NCI-H774 (cell line): ENCODE measurements at regions not wholly inside any gene's neighbourhood (a gene's known extent, or its start where the extent isn't known, plus 50 kb on each side); places are given as distances from the start of the nearest gene placed in this dataset.

ENCODE experiments used
- DNase-seq: peaks from one replicate; lab custom pipeline; 2025; lab: John Stamatoyannopoulos, UW

DNA sequence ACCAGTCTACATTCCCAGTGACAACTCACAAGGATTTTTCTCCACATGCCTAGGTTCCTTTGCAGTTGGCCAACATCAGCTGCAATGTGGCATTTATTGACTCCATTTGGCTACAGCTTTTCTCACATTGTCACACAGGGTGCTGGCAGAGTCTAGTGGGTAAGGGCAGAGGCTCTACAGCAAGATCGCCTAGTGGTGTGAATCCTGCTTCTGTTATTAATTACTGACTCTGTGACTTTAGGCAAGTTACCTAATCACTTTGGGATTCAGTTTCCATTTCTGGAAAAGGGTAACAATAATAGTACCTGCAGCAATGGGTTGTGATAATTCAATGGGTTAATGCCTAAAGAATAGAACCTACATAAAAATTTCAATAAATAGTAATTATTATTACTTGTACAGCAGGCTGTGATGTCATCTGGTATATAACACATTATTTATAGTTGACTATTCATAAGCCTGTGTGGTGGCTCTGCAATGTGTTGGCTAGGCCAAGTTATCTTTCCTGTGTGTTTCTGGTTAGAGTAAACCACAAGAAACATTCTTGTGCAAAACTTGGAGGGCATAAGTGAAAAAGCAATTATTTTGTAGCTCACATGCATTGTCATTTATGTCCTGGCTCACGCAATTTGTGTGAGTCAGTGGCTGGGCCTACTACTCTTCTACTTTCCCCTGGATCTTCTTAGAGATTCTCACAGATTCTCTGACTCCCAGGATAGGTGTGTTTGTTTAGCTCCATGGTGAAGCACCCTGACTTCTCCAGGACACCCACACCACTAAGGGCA lies 59.5 kb downstream of the PTGS2 start:
- no peak for DNase-seq

DNA sequence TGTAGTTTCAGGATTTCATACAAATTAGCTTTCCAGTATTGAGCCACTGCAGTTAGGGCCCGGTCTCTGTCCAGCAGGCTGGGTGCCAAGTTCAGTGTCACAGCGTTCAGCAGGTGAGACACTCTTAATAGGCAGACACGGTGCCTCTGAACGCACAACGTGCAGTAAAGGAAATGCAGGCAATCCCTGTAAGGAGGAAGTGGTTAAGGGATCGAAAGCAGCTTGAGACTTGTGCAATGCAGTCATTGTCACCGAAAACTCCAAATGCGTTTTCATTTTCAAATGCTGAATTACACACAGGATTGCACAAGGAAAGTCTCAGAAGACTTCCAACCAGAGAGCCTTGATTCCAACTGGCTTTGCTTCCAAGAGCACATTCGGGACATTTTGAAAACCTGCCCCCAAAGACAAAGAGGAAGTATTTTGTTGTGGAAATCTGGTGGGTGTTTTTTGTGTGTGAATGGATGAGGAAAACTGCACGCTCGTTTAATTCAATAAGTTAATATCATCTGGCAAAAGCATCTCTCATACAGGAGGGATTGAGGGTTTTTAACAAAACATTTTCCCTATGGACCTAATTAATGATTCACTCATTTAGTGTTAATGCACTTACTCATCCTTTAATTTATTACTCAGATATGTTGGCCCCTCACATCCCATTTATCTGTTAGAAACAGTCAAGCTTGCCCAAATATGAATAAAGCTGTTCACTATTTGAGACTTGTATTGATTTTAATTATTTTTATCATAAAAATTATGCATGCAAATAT lies 61.6 kb downstream of the PTGS2 start:
- DNase-seq: peak; percentile 54

DNA sequence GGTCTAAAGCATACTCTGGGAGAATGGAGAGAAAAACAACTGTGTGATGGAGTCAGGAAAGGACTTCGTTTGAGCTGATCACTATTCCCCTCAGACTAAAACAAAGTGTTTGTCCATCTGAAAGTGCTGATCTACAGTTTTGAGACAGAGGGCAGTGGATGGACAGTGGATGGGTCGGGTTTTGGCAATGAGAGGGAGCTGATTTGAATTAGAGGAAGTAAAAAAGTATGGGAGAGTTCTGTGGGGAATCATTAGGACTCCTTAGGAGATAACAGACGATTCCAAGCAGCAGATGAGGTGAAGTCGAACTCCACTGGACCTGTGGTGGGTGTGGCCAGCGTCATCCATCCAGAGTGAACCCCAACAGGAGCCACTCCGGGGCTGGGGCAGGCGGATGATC lies 62.3 kb downstream of the PTGS2 start:
- DNase-seq: no peak

GRCh38 chr1:186616511-186616910 lies 63.7 kb downstream of the PTGS2 start:
- no peak for DNase-seq

- no peak for DNase-seq
These were observed 64.9 kb downstream of the PTGS2 start for GRCh38 chr1:186615332-186615731.

DNA sequence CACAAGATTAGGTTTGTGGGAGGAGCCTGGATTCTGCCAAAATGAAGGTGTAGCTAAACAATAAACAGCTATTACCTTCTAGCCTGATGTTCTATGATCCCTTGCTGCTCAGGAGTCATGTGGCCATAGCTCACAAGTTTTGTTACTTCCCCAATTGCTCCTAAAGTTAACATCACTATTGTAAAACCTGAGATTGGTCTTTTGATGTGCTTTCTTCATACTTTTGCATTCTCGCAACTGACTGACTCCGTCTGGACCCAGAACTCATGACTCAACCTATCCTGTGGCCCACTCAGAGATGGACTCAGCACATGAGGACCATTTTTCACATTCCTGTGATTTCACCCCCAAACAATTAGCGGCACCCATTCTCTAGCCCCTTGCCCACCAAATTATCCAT lies 69.1 kb downstream of the PTGS2 start:
- no peak for DNase-seq

DNA sequence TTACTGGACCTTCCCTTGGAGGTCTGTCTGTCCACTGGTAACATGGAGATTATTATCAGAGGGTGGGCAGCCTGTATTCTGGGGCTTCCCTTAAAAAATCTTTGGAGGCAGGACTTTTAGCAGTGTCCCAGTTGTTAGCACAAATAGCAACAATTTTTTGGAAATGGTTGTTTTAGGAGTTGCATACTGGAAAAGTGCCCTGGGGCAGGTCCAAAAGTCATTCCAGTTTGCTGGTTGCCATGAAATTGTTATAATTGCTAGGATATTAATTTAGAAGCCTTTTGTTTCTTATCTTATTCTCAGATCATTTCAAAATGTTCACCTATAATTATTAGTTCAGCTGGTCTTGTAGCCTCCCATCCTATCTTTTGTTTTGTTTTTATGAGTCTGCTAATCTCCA lies 71.0 kb downstream of the PTGS2 start:
- no peak for DNase-seq

- DNase-seq: no peak
These were observed 74.4 kb downstream of the PTGS2 start for GRCh38 chr1:186605762-186606350.

GRCh38 chr1:186595969-186596368 lies 84.3 kb downstream of the PTGS2 start:
- DNase-seq: no peak

GRCh38 chr1:186578325-186579016 lies 101.8 kb downstream of the PTGS2 start:
- DNase-seq: no peak

GRCh38 chr1:186577633-186578032 lies 102.6 kb downstream of the PTGS2 start:
- no peak for DNase-seq

- DNase-seq: no peak
These were observed 103.0 kb downstream of the PTGS2 start for GRCh38 chr1:186577216-186577615.

- no peak for DNase-seq
These were observed 104.9 kb downstream of the PTGS2 start for GRCh38 chr1:186575348-186575747.

DNA sequence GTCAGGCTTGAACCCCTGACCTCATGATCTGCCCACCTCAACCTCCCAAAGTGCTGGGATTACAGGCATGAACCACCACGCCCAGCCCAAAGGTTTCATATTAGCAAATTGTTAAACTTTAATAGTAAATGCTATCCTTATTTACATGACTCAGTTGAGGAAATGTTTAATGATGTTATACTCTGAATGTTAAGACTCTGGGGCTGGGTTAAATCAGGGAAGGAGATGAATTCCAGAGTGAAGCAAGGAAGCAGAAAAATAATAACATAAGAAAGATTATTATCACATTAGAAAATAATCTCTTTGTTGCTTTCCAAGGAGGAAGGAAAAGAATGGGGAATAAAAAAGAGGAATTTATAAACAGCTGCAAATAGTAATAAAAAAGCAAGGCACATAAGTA lies 105.3 kb downstream of the PTGS2 start:
- DNase-seq: no peak

GRCh38 chr1:186572509-186572908 lies 107.7 kb downstream of the PTGS2 start:
- DNase-seq: no peak

- DNase-seq: no peak
These were observed 108.5 kb downstream of the PTGS2 start for GRCh38 chr1:186571771-186572170.

DNA sequence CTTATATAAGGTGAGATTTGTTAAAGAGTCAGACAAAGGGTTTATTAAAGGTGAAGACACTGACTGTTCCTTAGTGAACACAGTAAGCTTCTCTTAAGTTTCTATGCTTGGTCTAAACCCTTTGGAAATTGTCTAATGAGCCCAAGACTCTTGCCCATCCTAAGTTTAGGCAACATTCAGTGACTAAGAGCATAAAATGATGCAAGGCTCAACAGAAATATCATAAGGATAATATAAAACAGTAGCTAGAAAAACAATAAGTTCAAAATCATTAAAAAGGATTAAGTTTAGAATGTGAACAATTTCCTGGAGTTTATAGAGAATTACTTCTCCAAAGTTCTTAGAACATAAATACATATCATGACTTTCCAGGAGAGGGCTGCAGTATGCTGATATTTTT lies 108.9 kb upstream of the PDC start:
- DNase-seq: no peak

DNA sequence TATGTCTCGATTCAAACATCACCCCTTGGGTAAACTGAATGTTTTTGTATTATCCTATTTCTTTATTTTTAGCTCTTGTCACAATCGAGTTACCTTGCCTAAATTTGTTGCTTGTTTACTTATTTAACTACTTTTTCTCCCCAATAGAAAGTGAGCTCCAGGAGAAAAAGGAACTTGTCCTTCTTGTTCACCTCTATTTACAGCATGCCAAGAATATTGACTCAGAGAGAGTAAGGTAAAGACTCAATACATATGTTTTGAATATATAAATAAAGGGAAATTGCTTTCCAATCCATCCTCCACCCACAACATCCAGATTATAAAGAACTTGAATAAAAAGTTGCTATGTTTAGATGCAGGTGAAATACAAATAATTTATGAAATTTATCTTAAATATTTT lies 107.3 kb upstream of the PDC start:
- no peak for DNase-seq

GRCh38 chr1:186566140-186566855 lies 105.4 kb upstream of the PDC start:
- no peak for DNase-seq

- DNase-seq: peak; percentile 22
These were observed 103.7 kb upstream of the PDC start for GRCh38 chr1:186564582-186564981.

- no peak for DNase-seq
These were observed 98.7 kb upstream of the PDC start for GRCh38 chr1:186559601-186560116.
